OCI-LY1 (cell line): ENCODE measurements at regions not wholly inside any gene's neighbourhood (a gene's known extent, or its start where the extent isn't known, plus 50 kb on each side); places are given as distances from the start of the nearest gene placed in this dataset.

Experiments used
- EZH2 ChIP-seq: fragments of 200-600 bp; sonication (generic), shearing (Covaris generic); IDR thresholded peaks from 2 replicates; pipeline ENCODE4 v1.8.0; 2017; ENCODE audit warnings: borderline replicate concordance, mixed run types, mild to moderate bottlenecking, antibody characterized with exemption, low read length, moderate library complexity, mixed read lengths
- TF ChIP-seq, protein P1 (sequence below): fragments of 200-600 bp; sonication (generic), shearing (Covaris generic); IDR thresholded peaks from 2 replicates; pipeline ENCODE4 v1.5.1; 2017; ENCODE audit warnings: mild to moderate bottlenecking, antibody characterized with exemption, low read length, moderate library complexity, mixed read lengths

DNA sequence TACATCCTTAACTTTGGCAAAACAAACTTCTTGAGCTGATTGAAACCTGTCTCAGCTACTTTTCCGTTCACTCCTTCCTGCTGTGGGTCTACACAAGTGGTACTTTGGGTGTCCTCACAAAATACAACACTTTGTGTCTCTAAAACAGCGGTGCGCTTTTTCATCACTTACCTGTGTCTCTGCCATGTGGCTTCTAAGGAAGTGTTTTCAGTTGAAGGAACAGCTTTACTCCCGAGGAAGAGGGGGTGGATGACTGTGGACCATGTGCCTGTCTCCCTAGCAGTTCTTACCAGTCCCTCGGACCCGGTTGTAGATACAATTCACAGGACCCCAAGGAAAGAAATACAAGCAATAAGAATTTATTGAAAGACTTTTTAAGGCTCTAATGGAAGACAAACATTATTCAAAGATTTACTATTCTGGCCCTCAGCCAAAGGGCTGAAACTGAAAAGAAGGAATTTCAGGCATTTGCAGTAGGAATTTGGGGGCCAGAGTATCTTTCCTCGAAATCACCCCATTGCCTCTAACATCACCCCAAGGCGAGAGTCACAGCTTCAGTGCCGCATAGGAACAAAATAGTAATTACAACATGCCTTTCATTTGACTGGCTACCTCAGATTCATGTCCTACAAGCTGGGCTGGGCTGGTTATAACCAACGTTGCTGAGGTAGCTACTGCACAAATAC is 246.3 kb downstream of the ACTR3B start:
- no peak for TF ChIP-seq EZH2
- TF ChIP-seq, protein P1, sequence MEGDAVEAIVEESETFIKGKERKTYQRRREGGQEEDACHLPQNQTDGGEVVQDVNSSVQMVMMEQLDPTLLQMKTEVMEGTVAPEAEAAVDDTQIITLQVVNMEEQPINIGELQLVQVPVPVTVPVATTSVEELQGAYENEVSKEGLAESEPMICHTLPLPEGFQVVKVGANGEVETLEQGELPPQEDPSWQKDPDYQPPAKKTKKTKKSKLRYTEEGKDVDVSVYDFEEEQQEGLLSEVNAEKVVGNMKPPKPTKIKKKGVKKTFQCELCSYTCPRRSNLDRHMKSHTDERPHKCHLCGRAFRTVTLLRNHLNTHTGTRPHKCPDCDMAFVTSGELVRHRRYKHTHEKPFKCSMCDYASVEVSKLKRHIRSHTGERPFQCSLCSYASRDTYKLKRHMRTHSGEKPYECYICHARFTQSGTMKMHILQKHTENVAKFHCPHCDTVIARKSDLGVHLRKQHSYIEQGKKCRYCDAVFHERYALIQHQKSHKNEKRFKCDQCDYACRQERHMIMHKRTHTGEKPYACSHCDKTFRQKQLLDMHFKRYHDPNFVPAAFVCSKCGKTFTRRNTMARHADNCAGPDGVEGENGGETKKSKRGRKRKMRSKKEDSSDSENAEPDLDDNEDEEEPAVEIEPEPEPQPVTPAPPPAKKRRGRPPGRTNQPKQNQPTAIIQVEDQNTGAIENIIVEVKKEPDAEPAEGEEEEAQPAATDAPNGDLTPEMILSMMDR: no peak
